HEK293 (cell line): ENCODE measurements at regions not wholly inside any gene's neighbourhood (a gene's known extent, or its start where the extent isn't known, plus 50 kb on each side); places are given as distances from the start of the nearest gene placed in this dataset.

ENCODE experiments used
- MEIS1 ChIP-seq: sonication (generic); formaldehyde crosslinking; IDR thresholded peaks from 2 replicates; pipeline ENCODE4 v1.8.1; 2022; ENCODE audit warnings: missing genetic modification reagents, mild to moderate bottlenecking, borderline replicate concordance
- PRDM1 ChIP-seq: fragments of 450-650 bp; formaldehyde crosslinking; IDR thresholded peaks from 2 replicates; pipeline ENCODE4; 2016; ENCODE audit warnings: missing biosample characterization, missing genetic modification characterization
- SETDB1 ChIP-seq: IDR thresholded peaks from one replicate; pipeline ENCODE4 v1.6.1; 2017; ENCODE audit warnings: mild to moderate bottlenecking, low read length, moderate library complexity, mixed read lengths; ENCODE audit not compliant: insufficient read length
- TCF7L2 ChIP-seq: IDR thresholded peaks from 2 replicates; pipeline ENCODE4 v1.6.1; 2011; ENCODE audit warnings: low read depth, mild to moderate bottlenecking, inconsistent platforms, low read length, moderate library complexity, borderline replicate concordance
- ZFP37 ChIP-seq: fragments of 450-650 bp; formaldehyde crosslinking; IDR thresholded peaks from 2 replicates; pipeline ENCODE4 v1.5.1; 2016; ENCODE audit warnings: missing biosample characterization, missing genetic modification characterization
- ZFP41 ChIP-seq: fragments of 450-650 bp; formaldehyde crosslinking; IDR thresholded peaks from 2 replicates; pipeline ENCODE4 v1.5.1; 2016; ENCODE audit warnings: missing biosample characterization, missing genetic modification characterization, borderline replicate concordance
- ZNF121 ChIP-seq: fragments of 450-650 bp; formaldehyde crosslinking; IDR thresholded peaks from 2 replicates; pipeline ENCODE4 v1.5.1; 2016; ENCODE audit warnings: missing biosample characterization, missing genetic modification characterization
- ZNF174 ChIP-seq: fragments of 450-650 bp; formaldehyde crosslinking; IDR thresholded peaks from 2 replicates; pipeline ENCODE4 v1.5.0; 2017; ENCODE audit warnings: missing biosample characterization, mild to moderate bottlenecking, missing genetic modification characterization
- ZNF24 ChIP-seq: fragments of 450-650 bp; formaldehyde crosslinking; IDR thresholded peaks from 2 replicates; pipeline ENCODE4 v1.5.1; 2016; ENCODE audit warnings: missing biosample characterization, missing genetic modification characterization
- ZNF768 ChIP-seq: fragments of 450-650 bp; formaldehyde crosslinking; IDR thresholded peaks from 2 replicates; pipeline ENCODE4 v1.5.1; 2018; ENCODE audit warnings: missing biosample characterization, mild to moderate bottlenecking, missing genetic modification characterization
- TF ChIP-seq, protein P1 (sequence below): fragments of 450-650 bp; formaldehyde crosslinking; IDR thresholded peaks from 2 replicates; pipeline ENCODE4 v1.5.1; 2016; ENCODE audit warnings: missing biosample characterization, missing genetic modification characterization
- TF ChIP-seq, protein P2 (sequence below): fragments of 450-650 bp; formaldehyde crosslinking; IDR thresholded peaks from 2 replicates; pipeline ENCODE4 v1.5.1; 2017; ENCODE audit warnings: missing biosample characterization, missing genetic modification characterization
- TF ChIP-seq, protein P3 (sequence below): fragments of 450-650 bp; formaldehyde crosslinking; IDR thresholded peaks from 2 replicates; pipeline ENCODE4 v1.5.1; 2016; ENCODE audit warnings: missing biosample characterization, missing genetic modification characterization, borderline replicate concordance
- TF ChIP-seq, protein P4 (sequence below): fragments of 450-650 bp; formaldehyde crosslinking; IDR thresholded peaks from 2 replicates; pipeline ENCODE4 v1.5.1; 2016; ENCODE audit warnings: missing biosample characterization, missing genetic modification characterization

DNA sequence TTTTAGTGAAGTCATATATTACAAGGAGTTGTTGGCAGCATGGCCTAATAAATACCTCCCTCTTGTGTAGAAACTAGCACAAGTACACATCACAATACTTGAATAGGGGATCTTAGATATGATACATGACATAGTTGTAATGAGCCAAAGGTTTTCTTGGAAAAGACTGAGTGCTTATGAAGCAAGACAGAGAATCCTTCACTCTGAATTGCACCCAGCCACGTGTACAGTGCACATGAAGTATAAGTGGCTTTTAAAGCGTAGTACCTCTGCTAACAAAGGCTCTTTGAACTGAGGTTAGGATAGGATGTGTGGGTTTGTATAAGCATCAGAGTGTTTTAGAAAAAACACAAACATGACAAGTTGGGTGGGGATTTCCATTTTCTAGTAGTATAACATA, 145.5 kb upstream of the STMND1 start:
- TF ChIP-seq ZFP41 (tag by site-specific recombination) (no peak), ZNF768 (tag by site-specific recombination) (no peak), ZFP37 (tag by site-specific recombination) (no peak), MEIS1 (CRISPR knock-in tag) (no peak), ZNF121 (tag by site-specific recombination) (no peak), TCF7L2 (no peak), PRDM1 (no peak), ZNF174 (tag by site-specific recombination) (no peak), ZNF24 (no peak), SETDB1 (no peak)
- TF ChIP-seq, protein P1, sequence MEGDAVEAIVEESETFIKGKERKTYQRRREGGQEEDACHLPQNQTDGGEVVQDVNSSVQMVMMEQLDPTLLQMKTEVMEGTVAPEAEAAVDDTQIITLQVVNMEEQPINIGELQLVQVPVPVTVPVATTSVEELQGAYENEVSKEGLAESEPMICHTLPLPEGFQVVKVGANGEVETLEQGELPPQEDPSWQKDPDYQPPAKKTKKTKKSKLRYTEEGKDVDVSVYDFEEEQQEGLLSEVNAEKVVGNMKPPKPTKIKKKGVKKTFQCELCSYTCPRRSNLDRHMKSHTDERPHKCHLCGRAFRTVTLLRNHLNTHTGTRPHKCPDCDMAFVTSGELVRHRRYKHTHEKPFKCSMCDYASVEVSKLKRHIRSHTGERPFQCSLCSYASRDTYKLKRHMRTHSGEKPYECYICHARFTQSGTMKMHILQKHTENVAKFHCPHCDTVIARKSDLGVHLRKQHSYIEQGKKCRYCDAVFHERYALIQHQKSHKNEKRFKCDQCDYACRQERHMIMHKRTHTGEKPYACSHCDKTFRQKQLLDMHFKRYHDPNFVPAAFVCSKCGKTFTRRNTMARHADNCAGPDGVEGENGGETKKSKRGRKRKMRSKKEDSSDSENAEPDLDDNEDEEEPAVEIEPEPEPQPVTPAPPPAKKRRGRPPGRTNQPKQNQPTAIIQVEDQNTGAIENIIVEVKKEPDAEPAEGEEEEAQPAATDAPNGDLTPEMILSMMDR (tag by site-specific recombination): no peak
- TF ChIP-seq, protein P2, sequence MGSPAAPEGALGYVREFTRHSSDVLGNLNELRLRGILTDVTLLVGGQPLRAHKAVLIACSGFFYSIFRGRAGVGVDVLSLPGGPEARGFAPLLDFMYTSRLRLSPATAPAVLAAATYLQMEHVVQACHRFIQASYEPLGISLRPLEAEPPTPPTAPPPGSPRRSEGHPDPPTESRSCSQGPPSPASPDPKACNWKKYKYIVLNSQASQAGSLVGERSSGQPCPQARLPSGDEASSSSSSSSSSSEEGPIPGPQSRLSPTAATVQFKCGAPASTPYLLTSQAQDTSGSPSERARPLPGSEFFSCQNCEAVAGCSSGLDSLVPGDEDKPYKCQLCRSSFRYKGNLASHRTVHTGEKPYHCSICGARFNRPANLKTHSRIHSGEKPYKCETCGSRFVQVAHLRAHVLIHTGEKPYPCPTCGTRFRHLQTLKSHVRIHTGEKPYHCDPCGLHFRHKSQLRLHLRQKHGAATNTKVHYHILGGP (tag by site-specific recombination): no peak
- TF ChIP-seq, protein P3, sequence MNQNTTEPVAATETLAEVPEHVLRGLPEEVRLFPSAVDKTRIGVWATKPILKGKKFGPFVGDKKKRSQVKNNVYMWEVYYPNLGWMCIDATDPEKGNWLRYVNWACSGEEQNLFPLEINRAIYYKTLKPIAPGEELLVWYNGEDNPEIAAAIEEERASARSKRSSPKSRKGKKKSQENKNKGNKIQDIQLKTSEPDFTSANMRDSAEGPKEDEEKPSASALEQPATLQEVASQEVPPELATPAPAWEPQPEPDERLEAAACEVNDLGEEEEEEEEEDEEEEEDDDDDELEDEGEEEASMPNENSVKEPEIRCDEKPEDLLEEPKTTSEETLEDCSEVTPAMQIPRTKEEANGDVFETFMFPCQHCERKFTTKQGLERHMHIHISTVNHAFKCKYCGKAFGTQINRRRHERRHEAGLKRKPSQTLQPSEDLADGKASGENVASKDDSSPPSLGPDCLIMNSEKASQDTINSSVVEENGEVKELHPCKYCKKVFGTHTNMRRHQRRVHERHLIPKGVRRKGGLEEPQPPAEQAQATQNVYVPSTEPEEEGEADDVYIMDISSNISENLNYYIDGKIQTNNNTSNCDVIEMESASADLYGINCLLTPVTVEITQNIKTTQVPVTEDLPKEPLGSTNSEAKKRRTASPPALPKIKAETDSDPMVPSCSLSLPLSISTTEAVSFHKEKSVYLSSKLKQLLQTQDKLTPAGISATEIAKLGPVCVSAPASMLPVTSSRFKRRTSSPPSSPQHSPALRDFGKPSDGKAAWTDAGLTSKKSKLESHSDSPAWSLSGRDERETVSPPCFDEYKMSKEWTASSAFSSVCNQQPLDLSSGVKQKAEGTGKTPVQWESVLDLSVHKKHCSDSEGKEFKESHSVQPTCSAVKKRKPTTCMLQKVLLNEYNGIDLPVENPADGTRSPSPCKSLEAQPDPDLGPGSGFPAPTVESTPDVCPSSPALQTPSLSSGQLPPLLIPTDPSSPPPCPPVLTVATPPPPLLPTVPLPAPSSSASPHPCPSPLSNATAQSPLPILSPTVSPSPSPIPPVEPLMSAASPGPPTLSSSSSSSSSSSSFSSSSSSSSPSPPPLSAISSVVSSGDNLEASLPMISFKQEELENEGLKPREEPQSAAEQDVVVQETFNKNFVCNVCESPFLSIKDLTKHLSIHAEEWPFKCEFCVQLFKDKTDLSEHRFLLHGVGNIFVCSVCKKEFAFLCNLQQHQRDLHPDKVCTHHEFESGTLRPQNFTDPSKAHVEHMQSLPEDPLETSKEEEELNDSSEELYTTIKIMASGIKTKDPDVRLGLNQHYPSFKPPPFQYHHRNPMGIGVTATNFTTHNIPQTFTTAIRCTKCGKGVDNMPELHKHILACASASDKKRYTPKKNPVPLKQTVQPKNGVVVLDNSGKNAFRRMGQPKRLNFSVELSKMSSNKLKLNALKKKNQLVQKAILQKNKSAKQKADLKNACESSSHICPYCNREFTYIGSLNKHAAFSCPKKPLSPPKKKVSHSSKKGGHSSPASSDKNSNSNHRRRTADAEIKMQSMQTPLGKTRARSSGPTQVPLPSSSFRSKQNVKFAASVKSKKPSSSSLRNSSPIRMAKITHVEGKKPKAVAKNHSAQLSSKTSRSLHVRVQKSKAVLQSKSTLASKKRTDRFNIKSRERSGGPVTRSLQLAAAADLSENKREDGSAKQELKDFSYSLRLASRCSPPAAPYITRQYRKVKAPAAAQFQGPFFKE: no peak
- TF ChIP-seq, protein P4, sequence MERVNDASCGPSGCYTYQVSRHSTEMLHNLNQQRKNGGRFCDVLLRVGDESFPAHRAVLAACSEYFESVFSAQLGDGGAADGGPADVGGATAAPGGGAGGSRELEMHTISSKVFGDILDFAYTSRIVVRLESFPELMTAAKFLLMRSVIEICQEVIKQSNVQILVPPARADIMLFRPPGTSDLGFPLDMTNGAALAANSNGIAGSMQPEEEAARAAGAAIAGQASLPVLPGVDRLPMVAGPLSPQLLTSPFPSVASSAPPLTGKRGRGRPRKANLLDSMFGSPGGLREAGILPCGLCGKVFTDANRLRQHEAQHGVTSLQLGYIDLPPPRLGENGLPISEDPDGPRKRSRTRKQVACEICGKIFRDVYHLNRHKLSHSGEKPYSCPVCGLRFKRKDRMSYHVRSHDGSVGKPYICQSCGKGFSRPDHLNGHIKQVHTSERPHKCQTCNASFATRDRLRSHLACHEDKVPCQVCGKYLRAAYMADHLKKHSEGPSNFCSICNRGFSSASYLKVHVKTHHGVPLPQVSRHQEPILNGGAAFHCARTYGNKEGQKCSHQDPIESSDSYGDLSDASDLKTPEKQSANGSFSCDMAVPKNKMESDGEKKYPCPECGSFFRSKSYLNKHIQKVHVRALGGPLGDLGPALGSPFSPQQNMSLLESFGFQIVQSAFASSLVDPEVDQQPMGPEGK (tag by site-specific recombination): no peak
